Bone marrow (tissue), 2 donors: ENCODE measurements at regions not wholly inside any gene's neighbourhood (a gene's known extent, or its start where the extent isn't known, plus 50 kb on each side); places are given as distances from the start of the nearest gene placed in this dataset.
"Not testable (repeated sequence)": the region's sequence is repeated elsewhere in the genome, so short reads cannot be mapped to it uniquely, and the experiment has no call there.

Source experiments
- DNase-seq, 2 donors: peaks; one replicate each; lab custom pipeline; 2025; lab: John Stamatoyannopoulos, UW

DNA sequence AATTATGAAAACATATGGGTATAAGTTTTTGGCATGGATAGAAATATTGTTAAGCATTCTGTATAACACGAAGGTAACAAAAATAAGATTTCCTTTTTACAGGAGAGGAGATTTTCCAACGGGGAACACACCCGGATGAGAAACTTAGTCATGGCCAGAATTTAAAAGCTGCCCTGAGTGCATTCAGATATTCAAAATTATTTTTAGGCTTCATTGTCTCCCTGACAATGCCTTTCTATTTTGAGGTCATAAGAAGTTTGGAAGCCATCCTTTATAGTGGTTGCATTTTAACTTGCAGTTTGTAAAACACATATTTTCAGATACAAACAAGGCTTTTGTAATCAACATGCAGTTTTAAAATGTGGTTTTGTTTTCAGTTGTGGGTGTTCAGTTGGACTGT is 357.5 kb upstream of the FAM47C start:
- DNase-seq, result no peak

DNA sequence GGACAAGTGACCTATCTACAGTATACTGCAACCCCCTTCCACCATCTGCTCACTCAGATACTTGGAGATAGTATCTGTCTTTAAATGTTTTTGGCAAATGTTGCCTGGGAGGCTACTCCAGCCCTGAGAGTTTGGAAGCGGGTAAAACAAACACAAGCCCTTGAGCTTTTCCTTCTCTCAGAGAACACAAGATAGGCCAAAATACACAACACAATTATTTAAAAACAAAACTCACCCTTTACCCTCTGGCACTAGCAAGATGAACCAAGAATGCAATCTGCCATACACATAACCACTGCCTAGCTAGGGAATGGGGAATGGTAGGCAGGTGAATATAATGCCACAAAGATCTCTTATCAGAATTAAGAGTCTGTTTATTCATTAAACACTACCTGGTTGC is 324.7 kb upstream of the FAM47C start:
- no peak for DNase-seq

DNA sequence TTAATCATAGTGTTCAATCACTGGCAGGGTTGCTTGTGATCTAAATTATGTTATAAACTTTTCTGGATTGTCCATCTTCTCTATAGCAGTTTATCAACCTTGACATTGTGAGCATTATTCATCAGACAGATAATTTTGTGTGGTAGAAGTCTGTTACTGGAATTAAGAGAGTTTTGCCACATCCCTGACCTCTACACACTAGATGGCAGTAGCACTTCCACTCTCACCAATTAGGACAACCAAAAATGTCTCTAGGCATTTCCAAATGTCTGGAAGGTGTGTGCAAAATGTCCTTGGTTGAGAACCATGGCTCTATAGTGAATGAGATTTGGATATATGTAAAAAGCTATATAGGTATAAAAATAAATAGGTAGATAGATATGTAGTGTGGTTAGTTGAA is 324.1 kb upstream of the FAM47C start:
- no peak for DNase-seq

DNA sequence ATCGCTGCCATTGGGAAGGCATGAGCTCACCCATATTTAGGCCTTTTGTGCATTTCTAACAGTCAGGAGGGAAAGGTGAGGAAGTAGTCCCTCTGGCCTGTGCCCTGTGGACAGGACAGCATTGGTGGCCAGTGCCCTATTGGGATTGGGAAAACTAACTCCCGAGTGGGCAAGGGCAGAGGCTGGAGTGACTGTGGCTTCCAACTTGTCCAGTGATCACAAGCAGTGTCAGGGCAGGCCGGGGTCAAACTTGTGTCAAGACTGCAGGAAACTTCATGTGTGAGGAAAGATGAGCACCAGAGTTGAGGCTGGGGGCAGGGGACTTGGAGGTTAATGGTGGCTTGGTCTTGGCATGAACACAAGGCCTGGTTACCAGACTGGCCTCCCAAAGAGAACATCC is 286.2 kb upstream of the FAM47C start:
- DNase-seq, result no peak

DNA sequence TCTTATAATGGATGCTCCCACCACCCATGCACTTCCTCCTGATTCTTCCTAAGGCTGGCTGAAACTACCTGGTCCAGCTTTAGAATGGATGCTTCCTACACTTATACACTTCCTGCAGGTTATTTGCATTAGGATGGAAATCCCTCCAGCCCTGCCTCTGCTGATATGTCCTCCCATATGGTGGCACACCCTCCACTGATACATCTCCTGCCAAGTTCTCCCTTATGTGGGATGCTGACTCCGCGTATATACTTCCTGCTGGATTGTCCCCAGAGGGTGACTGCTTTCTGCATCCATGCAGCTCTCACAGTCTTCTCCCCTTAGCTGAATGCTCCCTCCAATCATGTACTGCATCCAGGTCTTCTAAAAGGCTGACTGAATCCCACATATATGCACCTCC is 254.6 kb upstream of the FAM47C start:
- no peak for DNase-seq

DNA sequence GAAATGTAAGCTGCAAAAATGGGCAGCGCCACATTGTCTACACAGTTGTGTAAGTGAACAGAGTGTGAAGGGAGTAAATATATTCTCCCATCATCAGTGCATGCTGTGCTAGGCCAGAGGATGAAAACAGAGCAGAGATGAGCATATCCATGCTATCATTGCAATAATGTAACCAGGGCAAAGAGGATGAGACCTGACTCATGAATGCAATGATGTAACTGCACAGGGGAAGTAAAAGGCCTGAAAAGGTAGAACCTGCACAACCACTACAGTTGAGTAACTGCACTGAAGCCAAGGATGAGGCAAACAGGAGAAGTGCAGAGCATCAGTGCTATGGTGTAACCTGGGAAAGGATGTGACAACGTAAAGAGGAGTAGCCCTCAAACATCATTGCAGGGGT is 220.4 kb upstream of the FAM47C start:
- DNase-seq, result no peak

DNA sequence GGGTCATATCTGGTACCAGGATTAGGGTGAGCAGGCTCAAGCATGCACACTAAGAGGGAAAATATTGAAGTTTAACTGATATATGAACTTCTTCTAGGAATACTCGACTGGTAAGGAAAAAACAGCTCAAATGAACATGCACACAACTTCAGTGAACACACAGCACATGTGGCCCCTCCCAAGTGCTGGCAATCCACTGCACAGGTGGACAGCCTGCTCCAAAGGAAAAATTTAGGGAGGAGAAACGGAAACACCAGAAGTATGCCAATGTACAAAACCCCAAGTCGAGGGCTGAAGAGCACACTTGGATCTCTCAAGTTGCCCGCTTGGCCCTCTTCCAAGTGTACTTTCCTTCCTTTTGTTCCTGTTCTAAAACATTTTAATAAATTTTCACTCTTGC is 205.0 kb upstream of the FAM47C start:
- no peak for DNase-seq

DNA sequence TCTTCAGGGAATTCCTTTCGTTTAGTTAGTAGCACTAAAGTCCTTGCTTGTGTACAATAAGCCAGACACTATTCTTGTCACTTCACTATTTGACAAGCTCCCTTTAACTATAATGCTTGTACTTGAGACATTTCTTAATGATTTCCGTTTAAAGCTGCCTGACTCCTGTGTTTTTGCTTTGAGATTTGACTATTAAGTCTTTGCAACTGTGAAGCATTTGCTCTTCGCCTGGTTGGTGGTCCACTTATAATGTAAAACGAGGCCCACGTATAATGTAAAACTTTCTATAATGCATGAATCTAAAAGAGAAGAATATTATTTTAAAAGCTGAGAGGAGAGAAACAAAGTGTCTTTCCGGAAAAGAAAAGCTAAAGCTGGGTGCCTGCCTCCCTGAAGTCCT is 204.1 kb upstream of the FAM47C start:
- no peak for DNase-seq

DNA sequence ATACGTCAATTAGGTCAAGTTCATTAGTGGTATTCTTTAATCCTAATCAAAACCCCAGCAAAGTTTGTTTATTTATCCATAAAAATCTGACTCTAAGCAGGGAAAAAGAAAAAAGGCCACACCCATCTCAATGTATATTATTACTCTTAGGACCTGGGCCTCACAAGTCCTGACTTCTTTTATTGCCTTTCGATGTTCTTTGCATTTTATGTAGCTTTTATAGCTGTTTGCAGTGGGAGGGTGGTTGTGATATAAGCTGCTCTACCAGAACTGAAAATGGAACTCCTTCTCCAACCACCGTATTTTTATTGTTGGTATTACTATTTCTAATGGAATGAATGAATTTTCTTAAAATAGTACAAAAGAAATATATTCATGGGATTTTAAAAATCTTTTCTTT is 163.3 kb upstream of the FAM47C start:
- DNase-seq, result no peak

DNA sequence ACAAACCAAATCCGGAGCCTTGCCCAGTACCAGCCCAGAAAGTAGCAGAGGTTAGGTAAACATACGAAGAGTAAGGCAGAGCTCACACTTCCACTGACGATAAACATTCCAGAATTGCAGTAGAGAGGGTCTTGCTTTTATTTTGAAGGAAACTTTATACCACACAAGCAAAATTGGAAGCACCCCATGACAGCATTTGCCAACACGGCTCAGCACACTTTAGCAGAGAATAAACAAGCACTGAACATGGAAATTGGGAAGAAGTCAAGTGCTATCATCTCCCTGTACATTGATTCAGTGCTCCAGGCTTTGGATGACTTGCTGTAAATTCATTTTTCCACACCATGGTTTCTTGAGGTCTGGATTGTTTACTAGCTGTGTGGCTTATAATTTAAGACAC is 160.7 kb upstream of the FAM47C start:
- DNase-seq, result no peak

DNA sequence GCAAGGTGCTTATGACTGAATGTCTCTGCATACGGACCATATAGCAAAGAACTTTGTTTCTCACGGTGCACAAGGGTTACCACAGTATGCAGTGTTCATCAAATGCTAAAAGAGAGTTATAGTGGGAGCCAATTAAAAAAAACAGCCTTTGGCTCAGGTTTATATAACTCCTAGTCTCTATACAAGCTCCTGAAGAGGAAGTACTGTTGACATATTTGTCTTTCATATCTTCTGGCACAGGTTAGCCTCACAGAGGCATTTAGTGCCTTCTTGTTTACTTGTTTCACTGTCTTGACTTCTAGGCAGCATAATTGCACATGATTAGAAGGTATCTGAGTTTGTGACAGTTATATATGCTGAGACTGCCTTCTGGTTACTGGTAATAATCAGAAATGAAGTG is 158.8 kb upstream of the FAM47C start:
- no peak for DNase-seq

DNA sequence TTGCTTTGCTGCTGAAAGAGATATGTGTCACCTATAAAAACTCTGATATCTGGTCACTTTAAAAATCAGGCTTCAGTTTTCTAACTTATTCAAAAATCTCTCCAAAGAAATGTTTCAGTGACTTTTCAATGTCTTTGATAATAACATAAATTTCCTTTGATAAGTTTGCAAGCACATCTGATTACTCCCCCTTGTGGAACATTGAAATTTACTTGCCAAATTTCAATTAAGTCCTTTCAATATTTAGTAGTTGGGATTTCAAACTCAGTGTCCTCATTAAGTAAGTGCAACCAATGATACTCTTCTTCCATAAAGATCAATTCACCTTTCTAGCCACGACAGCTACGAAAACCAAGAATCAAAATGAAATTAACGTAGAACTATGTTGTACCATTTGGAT is 151.3 kb upstream of the FAM47C start:
- DNase-seq, result no peak

DNA sequence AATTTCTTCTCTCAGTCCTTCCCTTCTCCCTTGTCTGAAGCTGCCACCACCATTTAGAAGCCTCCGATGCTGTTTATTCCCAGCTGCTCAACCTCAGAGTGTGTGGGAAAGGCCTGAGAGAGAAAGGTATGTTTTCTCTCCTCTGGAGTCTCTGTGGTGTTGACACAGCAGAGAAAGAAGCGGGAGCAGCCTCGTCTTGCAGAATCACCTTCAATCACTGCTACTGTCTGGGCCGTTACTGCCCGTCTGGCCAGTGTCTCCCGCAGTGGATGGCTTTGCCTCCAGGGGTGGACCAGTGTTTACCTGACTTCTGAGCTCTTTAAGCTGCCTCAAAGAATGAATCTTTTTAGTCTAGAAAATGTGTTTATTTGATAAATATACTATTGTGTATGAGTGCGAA is 148.9 kb upstream of the FAM47C start:
- DNase-seq, result no peak

DNA sequence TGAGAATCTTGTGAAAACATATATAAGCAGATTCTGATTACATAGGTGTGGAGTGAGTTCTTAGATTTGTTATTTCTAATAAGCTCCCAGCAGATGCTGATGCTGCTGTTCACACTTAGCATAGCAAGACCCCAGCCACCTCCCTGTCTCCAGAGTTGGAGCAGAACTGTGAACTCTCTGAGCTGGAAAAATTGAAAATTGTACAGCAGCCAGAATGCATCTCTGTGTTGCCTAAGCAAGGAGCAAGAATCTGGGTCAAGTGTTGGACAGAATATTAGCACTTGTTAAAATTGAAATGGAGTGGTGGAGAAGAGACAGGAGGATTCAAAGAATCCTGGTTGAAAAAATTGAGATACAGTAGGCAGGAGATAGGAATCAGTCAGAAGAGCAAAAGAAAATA is 146.6 kb upstream of the FAM47C start:
- no peak for DNase-seq

DNA sequence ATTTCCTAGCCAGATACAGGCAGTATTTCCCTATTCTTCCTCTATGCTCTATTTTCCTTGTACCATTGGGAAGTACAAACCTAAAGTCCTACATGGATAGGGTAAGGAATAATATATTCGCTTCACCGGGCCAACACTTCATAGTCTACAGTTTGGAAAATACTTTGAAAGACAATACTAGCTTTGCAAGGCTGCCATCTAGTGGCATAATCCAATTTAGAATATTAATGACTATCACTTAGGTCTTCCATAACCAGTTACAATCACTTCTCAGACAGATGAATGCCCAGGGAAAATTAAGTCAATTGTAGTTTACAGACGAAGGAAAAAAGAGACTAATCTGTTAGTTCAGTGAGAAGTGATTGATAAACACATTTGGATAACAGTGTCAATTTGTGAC is 141.0 kb upstream of the FAM47C start:
- peak in 1 of 2 donors; percentile 4 for DNase-seq

DNA sequence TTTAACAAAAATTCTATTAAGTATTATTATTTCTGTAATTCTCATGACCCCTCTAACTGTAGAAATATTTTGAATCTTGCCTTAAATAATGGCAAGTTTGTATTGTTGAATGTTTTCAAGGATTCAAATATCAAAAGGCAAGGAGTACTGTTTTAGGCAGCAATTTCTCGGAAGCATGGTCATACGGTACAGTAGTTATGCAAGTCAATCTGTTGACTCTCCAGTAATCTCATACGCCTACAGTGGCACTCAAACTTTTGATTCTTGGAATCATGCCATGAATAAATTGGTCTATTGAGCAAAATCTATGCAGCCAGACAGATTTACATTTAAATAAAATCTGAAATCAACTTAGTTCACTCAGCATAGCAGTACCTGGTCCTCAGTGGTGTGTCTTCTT is 139.6 kb upstream of the FAM47C start:
- DNase-seq, result no peak

DNA sequence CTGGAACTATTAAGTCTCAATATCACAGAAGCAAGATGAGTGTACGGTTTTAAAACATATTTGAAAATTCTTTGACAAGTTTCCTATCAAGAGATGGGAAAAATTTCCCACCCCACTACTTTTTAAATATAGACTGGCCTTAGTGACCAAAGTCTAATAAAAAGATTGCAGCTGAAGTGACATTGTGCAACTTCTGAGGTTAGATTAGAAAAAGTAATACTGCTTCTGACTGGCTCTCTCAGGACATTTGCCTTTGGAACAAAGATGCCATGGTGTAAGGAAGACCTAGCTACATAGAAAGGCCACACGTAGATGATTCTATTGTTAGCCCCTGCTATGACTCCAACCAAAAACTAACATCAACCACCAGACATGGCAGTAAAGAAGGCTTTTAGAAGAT is 138.7 kb upstream of the FAM47C start:
- no peak for DNase-seq

DNA sequence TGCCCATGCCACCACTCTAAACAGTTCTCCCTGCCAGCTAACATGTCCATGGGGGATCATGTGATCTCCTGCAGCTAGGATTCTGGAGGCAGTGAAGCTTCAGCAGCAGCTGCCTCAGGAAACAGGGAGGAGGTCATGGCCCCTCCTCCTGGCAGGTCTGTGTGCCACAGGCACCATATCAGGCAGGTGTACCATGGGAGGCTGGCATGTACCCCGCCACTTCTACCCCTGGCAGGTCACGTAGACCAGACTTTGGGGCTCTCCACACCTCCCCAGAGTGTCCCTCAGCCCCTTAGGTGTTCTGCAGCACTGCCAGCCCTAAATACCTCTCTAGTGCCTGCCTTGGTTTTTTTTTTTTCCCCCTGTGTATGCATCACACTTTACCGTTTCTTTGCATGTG is 110.5 kb upstream of the FAM47C start:
- no peak for DNase-seq

DNA sequence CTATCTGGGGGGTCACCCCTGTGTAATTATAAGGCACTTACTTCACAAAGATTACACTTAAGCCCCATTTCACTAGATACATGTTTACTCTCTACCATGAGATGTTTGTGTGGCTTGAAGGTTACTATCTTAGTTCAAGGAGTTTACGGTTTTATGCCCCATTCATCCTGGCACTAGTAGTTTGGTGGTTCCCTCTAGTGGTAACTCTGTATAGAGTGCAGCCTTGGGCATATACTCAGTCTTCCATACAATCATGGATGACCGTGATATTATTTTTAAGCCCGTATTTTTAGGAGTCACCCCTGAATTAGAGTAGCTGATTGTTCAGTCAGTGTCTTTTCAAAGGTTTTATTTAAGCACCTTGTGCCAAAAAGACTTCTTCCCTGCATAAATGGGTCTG is 109.9 kb upstream of the FAM47C start:
- no peak for DNase-seq

DNA sequence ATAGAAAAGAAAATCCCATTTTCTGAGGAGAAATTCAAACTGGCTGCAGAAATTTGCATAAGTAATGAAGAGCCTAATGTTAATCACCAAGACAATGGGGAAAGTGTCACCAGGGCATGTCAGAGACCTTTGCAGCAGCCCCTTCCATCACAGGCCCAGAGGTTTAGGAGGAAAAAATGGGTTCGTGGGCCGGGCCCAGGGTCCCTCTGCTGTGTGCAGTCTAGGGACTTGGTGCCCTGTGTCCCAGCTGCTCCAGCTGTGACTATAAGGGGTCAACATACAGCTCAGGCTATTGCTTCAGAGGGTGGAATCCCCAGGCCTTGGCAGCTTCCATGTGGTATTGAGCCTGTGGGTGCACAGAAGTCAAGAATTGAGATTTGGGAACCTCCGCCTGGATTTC is 103.6 kb upstream of the FAM47C start:
- DNase-seq, result not testable (repeated sequence)

DNA sequence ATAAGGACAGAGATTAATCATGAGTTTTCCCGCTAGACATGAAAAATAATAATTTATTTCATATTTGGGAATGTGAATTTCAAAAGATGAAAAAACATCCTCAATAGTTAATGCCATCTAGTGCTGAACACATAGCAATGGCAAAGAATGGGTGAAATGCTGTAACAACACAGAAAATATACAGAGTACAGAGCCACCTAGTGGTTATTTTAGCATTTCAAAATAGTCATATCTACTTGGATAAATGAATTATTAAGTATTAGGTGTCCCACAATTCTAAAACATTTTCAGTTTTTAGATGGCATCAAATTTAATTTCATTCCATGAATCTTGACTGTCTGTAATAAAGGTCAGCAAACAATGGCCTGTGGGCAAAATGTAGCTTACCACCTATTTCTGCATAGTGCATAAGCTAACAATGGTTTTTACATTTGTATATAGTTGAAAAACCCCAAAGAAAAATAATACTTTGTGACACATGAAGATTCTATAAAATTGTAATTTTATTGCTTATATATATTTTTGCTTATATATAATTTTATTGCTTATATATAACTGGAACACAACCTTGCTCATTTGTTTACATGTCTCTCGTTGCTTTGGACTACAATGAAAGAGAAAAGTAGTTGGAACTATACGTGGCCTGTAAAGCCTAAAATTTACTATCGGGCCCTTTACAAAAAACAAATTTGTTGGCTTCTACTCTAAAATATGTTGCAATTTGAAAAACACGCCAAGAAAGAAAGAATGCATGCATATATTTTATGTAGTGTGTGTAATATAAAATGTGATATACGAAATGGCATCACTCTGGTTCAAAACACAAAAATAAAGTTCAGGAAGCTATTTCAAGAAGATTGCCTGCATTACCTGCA is 99.1 kb upstream of the FAM47C start:
- no peak for DNase-seq

DNA sequence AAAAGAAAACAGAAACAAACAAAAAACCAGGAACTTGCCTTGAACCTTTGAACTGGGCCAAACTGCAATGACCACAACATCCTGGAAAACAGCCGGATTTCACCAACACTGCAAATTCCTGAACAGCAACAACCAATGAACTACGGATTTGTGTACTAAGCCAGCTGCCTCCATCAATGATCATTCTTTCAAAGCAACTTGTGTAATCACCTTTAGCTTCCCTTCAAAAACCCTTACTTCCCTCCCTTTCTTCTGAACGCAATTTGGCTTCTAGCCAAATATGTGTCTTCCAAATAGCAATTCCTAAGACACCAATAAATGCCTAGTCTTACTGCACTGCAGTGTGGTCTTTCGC is 98.5 kb upstream of the FAM47C start:
- no peak for DNase-seq

DNA sequence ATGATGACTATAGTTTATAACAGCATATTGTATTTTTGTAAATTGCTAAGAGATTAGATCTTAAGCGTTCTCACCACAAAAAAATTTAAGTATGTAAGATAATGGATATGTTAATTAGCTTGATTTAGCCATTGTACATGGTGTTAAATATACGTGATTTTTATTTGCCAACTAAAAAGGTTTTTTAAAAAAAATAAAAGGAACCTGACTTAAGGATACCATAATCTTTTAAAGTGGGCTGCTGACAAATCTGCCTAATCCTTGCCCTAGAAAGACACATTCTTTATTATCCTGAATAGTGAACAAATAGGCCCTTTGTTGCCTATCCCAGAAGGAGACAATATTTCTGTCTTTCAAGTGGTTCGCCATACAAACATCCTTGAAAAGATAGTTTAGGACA is 94.6 kb upstream of the FAM47C start:
- DNase-seq, result no peak

DNA sequence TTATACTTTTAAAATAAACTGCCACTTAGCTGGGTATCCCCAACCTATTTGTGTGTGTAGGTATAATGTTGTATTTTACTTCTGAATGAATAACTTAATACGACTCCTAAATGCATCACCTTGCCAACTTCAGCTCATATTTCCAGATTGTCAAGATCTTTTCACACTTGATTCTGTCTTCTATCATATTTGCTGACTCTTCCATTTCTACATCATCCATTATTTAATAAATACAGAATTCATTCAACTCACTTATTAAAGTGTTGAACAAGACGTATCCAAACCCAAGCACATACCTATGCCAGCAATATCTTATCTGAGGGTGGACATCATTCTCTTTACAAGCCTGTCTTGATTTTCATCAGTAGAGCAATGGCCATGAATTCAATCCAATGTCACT is 91.2 kb upstream of the FAM47C start:
- no peak for DNase-seq

DNA sequence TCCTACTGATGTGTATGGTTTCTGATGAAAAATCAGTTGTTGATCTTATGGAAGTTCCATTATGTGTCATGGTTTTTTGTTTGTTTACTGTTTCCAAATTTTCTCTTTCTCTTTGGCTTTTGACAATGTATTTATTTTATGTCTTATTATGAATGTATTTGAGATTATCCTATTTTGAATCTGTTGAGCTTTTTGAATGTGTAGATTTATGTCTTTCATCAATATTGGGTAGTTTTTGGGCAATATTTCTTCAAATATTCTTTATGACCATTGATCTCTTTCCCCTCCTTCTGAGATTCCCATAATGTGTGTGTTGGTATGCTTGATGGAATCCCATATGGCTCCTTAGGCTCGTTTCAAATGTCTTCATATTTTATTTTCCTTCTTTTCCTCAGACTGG is 80.5 kb upstream of the FAM47C start:
- no peak for DNase-seq
